ENCODE measurements at regions not wholly inside any gene's neighbourhood (a gene's known extent, or its start where the extent isn't known, plus 50 kb on each side); places are given as distances from the start of the nearest gene placed in this dataset.

DNA sequence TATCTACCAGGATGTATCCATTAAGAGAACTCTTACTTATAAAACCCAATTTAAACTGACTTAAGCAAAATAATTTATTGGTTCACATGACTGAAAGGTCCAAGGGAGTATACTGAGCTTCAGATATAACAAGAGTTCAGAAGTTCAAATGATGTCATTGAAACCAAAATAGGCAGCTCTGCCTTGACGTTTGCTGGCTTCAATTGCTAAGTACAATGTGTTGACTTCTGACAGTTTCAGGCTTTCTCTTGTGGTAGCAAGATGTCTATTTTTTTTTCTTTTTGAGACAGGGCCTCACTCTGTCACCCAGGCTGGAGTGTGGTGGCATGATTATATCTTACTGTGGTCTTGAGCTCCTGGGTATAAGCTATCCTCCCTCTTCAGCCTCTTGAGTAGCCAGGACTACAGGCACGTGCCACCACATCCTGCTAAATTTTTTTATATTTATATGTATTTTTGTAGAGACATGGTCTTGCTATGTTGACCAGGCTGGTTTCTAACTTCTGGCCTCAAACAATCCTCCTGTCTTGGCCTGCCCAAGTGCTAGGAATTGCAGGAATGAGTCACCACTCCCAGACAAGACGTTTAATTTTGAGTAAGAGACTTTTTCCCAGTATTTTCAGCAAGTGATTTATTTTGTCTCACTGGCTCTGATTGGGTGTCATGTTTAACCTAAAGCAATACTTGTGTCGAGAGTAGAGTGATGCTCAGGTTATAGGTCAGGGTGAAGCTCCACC, 184.8 kb downstream of the NR4A2 start:
- no peak for DNase-seq (ENCODE audit: low read depth)
- Histone ChIP-seq H3K36me3 (ENCODE audit: control insufficient read depth, insufficient read depth, low read length) (no peaks in the 10 kb centered on the region), H3K4me3 (ENCODE audit: low read depth, low read length) (no peak overlapping the region), H3K27me3 (ENCODE audit: control insufficient read depth, insufficient read depth, low read length) (no peaks in the 10 kb centered on the region)
- TF ChIP-seq, protein P1, sequence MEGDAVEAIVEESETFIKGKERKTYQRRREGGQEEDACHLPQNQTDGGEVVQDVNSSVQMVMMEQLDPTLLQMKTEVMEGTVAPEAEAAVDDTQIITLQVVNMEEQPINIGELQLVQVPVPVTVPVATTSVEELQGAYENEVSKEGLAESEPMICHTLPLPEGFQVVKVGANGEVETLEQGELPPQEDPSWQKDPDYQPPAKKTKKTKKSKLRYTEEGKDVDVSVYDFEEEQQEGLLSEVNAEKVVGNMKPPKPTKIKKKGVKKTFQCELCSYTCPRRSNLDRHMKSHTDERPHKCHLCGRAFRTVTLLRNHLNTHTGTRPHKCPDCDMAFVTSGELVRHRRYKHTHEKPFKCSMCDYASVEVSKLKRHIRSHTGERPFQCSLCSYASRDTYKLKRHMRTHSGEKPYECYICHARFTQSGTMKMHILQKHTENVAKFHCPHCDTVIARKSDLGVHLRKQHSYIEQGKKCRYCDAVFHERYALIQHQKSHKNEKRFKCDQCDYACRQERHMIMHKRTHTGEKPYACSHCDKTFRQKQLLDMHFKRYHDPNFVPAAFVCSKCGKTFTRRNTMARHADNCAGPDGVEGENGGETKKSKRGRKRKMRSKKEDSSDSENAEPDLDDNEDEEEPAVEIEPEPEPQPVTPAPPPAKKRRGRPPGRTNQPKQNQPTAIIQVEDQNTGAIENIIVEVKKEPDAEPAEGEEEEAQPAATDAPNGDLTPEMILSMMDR (IDR thresholded peaks at IDR 0.05; ENCODE audit: insufficient read depth, low read length, poor library complexity, severe bottlenecking): no peak

DNA sequence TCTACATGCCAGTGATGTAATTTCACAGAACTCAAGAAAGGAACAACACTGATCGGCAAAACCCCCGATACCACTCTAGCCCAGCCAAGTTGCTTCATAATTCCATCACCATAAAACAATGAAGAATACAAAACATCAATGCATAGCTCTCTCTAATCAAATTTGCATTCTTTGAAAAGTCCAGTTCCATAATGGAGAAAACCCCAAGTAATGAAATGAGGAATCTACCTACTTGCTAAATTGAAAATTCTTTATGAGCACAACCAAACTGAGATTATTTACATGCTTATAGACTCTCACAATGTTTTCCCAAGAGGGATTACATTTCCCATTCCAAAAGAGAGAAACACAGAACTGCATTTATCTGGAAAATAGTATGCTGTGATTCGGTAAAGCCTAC, 186.5 kb downstream of the NR4A2 start:
- H3K36me3 ChIP-seq (ENCODE audit: control insufficient read depth, insufficient read depth, low read length): no peaks in the 10 kb centered on the region
- TF ChIP-seq, protein P1 (IDR thresholded peaks at IDR 0.05; ENCODE audit: insufficient read depth, low read length, poor library complexity, severe bottlenecking): no peak
- DNase-seq (ENCODE audit: low read depth): no peak
- no peaks in the 10 kb centered on the region for H3K27me3 ChIP-seq (ENCODE audit: control insufficient read depth, insufficient read depth, low read length)
- H3K4me3 ChIP-seq (ENCODE audit: low read depth, low read length): no peak overlapping the region

DNA sequence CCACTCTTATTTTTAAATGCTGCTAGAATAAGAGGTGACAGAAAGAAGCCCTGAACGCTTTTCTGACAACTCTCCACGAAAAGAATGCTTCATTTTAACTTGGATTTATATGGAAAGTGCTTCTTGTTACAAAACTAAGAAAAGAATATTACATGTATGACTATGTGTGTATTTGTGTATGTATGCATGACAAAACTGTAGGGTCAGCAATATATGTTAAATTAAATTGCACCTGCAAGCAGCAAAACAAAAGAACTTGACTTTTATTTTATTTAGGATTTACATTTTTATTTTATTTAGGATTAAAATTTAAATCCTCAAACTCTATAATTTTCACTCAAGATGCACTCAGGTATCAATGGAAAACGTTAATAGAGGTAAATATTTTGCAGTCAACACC, 187.1 kb downstream of the NR4A2 start:
- TF ChIP-seq, protein P1 (IDR thresholded peaks at IDR 0.05; ENCODE audit: insufficient read depth, low read length, poor library complexity, severe bottlenecking): no peak
- no peak overlapping the region for H3K4me3 ChIP-seq (ENCODE audit: low read depth, low read length)
- no peak for DNase-seq (ENCODE audit: low read depth)
- no peaks in the 10 kb centered on the region for H3K36me3 ChIP-seq (ENCODE audit: control insufficient read depth, insufficient read depth, low read length)
- no peaks in the 10 kb centered on the region for H3K27me3 ChIP-seq (ENCODE audit: control insufficient read depth, insufficient read depth, low read length)

DNA sequence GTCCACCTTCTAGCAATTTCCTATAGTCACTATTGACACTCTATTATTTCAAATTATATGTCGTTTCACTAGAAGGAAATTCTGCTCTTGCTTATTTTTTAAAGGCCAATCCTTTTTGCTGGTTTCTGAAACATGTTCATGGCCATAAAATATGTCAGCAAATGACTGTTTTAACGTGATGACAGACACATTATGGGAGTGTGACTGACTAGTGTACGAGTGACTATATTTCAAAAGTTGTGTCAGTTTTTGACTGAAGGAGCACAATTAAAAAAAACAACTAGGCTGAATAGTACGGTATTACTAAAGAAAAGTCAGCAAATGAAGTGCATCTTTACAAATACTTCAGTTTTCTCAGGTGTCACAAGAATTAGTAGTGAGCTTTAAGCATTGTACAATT, 196.0 kb downstream of the NR4A2 start:
- TF ChIP-seq, protein P1 (IDR thresholded peaks at IDR 0.05; ENCODE audit: insufficient read depth, low read length, poor library complexity, severe bottlenecking): no peak
- no peaks in the 10 kb centered on the region for H3K27me3 ChIP-seq (ENCODE audit: control insufficient read depth, insufficient read depth, low read length)
- DNase-seq (ENCODE audit: low read depth): no peak
- no peaks in the 10 kb centered on the region for H3K36me3 ChIP-seq (ENCODE audit: control insufficient read depth, insufficient read depth, low read length)
- H3K4me3 ChIP-seq (ENCODE audit: low read depth, low read length): no peak overlapping the region

DNA sequence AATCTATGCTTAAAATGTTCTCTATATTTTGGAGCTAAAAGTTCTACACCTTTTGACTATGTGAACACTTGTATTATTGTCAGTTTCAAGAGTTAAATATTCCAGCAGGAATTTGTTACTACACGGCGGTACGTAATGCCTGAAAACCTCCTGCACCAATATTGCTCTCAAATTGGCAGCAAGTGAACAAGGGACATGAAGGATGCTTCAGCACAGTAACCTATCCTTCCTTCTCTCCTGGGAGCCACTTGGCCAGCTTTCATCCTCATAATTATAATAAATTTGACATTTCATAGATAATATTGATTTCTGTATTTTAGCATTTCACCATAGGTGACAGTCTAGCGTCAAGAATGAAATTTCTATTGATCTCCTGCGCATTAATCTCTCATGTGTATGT, 197.6 kb downstream of the NR4A2 start:
- no peak overlapping the region for H3K4me3 ChIP-seq (ENCODE audit: low read depth, low read length)
- H3K36me3 ChIP-seq (ENCODE audit: control insufficient read depth, insufficient read depth, low read length): no peaks in the 10 kb centered on the region
- H3K27me3 ChIP-seq (ENCODE audit: control insufficient read depth, insufficient read depth, low read length): no peaks in the 10 kb centered on the region
- DNase-seq (ENCODE audit: low read depth): no peak
- TF ChIP-seq, protein P1 (IDR thresholded peaks at IDR 0.05; ENCODE audit: insufficient read depth, low read length, poor library complexity, severe bottlenecking): no peak

DNA sequence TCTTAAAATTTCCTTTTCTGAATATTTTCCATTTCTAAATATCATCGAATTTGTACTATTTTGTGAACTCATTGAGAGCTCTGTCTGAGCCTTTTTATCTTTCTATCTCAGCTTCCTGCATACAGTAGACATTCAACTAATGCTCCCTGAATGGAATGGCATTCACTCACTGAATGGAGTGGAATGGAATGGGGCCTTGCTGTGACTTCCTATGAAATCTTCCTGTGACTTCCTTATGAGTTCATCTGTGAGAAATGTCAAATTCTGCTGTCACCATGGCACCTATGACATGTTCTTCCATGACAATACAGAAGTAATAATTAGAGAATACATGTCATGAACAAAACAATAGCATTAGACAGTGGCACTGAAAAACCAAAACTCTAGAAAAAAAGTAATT, 199.6 kb downstream of the NR4A2 start:
- TF ChIP-seq, protein P1 (IDR thresholded peaks at IDR 0.05; ENCODE audit: insufficient read depth, low read length, poor library complexity, severe bottlenecking): no peak
- Histone ChIP-seq H3K36me3 (ENCODE audit: control insufficient read depth, insufficient read depth, low read length) (no peaks in the 10 kb centered on the region), H3K4me3 (ENCODE audit: low read depth, low read length) (no peak overlapping the region), H3K27me3 (ENCODE audit: control insufficient read depth, insufficient read depth, low read length) (no peaks in the 10 kb centered on the region)
- no peak for DNase-seq (ENCODE audit: low read depth)
